ENCODE measurements at regions not wholly inside any gene's neighbourhood (a gene's known extent, or its start where the extent isn't known, plus 50 kb on each side); places are given as distances from the start of the nearest gene placed in this dataset.

- in situ Hi-C loops (cut with MboI; ENCODE audit: low sequenced_read_pairs in 4 of 4) (no loop called here), intact Hi-C loops (cut with DNase I; ENCODE audit: low total_unique reads) (no loop called here)
- DNase-seq (no peak), ATAC-seq (no peak)
- no peaks in the 10 kb centered on the region for H3K27me3 ChIP-seq
- TF ChIP-seq POLR2A (IDR thresholded peaks at IDR 0.05): no peak
- TF ChIP-seq, protein P1, sequence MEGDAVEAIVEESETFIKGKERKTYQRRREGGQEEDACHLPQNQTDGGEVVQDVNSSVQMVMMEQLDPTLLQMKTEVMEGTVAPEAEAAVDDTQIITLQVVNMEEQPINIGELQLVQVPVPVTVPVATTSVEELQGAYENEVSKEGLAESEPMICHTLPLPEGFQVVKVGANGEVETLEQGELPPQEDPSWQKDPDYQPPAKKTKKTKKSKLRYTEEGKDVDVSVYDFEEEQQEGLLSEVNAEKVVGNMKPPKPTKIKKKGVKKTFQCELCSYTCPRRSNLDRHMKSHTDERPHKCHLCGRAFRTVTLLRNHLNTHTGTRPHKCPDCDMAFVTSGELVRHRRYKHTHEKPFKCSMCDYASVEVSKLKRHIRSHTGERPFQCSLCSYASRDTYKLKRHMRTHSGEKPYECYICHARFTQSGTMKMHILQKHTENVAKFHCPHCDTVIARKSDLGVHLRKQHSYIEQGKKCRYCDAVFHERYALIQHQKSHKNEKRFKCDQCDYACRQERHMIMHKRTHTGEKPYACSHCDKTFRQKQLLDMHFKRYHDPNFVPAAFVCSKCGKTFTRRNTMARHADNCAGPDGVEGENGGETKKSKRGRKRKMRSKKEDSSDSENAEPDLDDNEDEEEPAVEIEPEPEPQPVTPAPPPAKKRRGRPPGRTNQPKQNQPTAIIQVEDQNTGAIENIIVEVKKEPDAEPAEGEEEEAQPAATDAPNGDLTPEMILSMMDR (IDR thresholded peaks at IDR 0.05 in 4 of 5, conservative IDR thresholded peaks at IDR 0.05 in 1 of 5): no peak
- H3K27ac ChIP-seq: no peak overlapping the region
- H3K4me1 ChIP-seq: no peaks in the 10 kb centered on the region
- no peak overlapping the region for H3K4me3 ChIP-seq
- H3K36me3 ChIP-seq: no peaks in the 10 kb centered on the region
- H3K9me3 ChIP-seq: no peaks in the 10 kb centered on the region
These were observed 155.8 kb downstream of the ZNF608 start for GRCh38 chr5:124590686-124591085.

DNA sequence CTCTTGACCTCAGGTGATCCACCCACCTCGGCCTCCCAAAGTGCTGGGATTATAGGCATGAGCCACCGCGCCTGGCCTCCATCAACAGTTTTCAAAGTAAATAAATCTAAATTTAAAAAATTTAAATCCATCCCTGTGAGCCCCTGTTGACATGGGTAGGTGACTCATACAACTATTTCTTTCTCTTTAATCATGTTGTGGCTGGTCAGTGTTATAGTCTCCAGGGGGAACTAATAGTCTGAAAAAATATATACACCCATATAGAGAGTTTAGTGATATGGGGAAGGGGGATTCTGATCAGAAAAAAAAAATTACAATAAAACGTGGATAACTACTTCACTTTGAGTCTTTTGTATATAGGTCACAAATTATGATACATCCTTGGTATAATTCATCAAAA lies 159.2 kb downstream of the ZNF608 start:
- ATAC-seq (no peak), DNase-seq (no peak)
- H3K27me3 ChIP-seq: no peaks in the 10 kb centered on the region
- H3K4me3 ChIP-seq: no peak overlapping the region
- intact Hi-C loops (cut with DNase I; ENCODE audit: low total_unique reads) (no loop called here), in situ Hi-C loops (cut with MboI; ENCODE audit: low sequenced_read_pairs in 4 of 4) (no loop called here)
- H3K9me3 ChIP-seq: no peaks in the 10 kb centered on the region
- H3K36me3 ChIP-seq: no peaks in the 10 kb centered on the region
- no peak overlapping the region for H3K27ac ChIP-seq
- no peaks in the 10 kb centered on the region for H3K4me1 ChIP-seq
- TF ChIP-seq, protein P1 (IDR thresholded peaks at IDR 0.05 in 4 of 5, conservative IDR thresholded peaks at IDR 0.05 in 1 of 5): no peak
- TF ChIP-seq POLR2A (IDR thresholded peaks at IDR 0.05): no peak

GRCh38 chr5:124584991-124585715 lies 161.3 kb downstream of the ZNF608 start:
- Histone ChIP-seq H3K27ac (no peak overlapping the region), H3K9me3 (no peaks in the 10 kb centered on the region), H3K4me3 (no peak overlapping the region), H3K36me3 (no peaks in the 10 kb centered on the region), H3K27me3 (no peaks in the 10 kb centered on the region), H3K4me1 (no peaks in the 10 kb centered on the region)
- DNase-seq (no peak), ATAC-seq (no peak)
- intact Hi-C loops (cut with DNase I; ENCODE audit: low total_unique reads) (no loop called here), in situ Hi-C loops (cut with MboI; ENCODE audit: low sequenced_read_pairs in 4 of 4) (no loop called here)
- TF ChIP-seq, protein P1 (IDR thresholded peaks at IDR 0.05 in 4 of 5, conservative IDR thresholded peaks at IDR 0.05 in 1 of 5): no peak
- TF ChIP-seq POLR2A (IDR thresholded peaks at IDR 0.05): no peak

- Histone ChIP-seq H3K9me3 (no peaks in the 10 kb centered on the region), H3K27me3 (no peaks in the 10 kb centered on the region), H3K4me3 (no peak overlapping the region), H3K4me1 (no peaks in the 10 kb centered on the region), H3K36me3 (no peaks in the 10 kb centered on the region), H3K27ac (no peak overlapping the region)
- TF ChIP-seq, protein P1 (IDR thresholded peaks at IDR 0.05 in 4 of 5, conservative IDR thresholded peaks at IDR 0.05 in 1 of 5): no peak
- no peak for TF ChIP-seq POLR2A (IDR thresholded peaks at IDR 0.05)
- in situ Hi-C loops (cut with MboI; ENCODE audit: low sequenced_read_pairs in 4 of 4) (no loop called here), intact Hi-C loops (cut with DNase I; ENCODE audit: low total_unique reads) (no loop called here)
- DNase-seq (no peak), ATAC-seq (no peak)
These were observed 162.7 kb downstream of the ZNF608 start for GRCh38 chr5:124583469-124584350.

All from gastrocnemius medialis (tissue), 4 donors.